COLO668 (cell line): ENCODE measurements at regions not wholly inside any gene's neighbourhood (a gene's known extent, or its start where the extent isn't known, plus 50 kb on each side); places are given as distances from the start of the nearest gene placed in this dataset.
"Not testable (repeated sequence)": the region's sequence is repeated elsewhere in the genome, so short reads cannot be mapped to it uniquely, and the experiment has no call there.

Experiments used
- DNase-seq: peaks from one replicate; lab custom pipeline; 2025; ENCODE audit not compliant: unreplicated experiment; lab: John Stamatoyannopoulos, UW

GRCh38 chr2:3899536-3900155 is 196.3 kb downstream of the DCDC2C start:
- no peak for DNase-seq

GRCh38 chr2:3902131-3902530 is 198.8 kb downstream of the DCDC2C start:
- no peak for DNase-seq

- no peak for DNase-seq
These were observed 200.7 kb downstream of the DCDC2C start for GRCh38 chr2:3904061-3904460.

- DNase-seq: not testable (repeated sequence)
These were observed 205.1 kb downstream of the DCDC2C start for GRCh38 chr2:3908498-3908897.

GRCh38 chr2:3911882-3912455 is 208.6 kb downstream of the DCDC2C start:
- no peak for DNase-seq

- no peak for DNase-seq
These were observed 209.8 kb downstream of the DCDC2C start for GRCh38 chr2:3913166-3913565.

GRCh38 chr2:3914241-3914640 is 210.9 kb downstream of the DCDC2C start:
- no peak for DNase-seq

GRCh38 chr2:3927031-3927430 is 223.7 kb downstream of the DCDC2C start:
- DNase-seq: no peak

GRCh38 chr2:3929374-3929773 is 226.0 kb downstream of the DCDC2C start:
- no peak for DNase-seq

GRCh38 chr2:3930246-3930645 is 226.9 kb downstream of the DCDC2C start:
- no peak for DNase-seq

- DNase-seq: no peak
These were observed 237.3 kb downstream of the DCDC2C start for GRCh38 chr2:3940661-3941060.

GRCh38 chr2:3942841-3943240 is 239.5 kb downstream of the DCDC2C start:
- no peak for DNase-seq

- no peak for DNase-seq
These were observed 240.7 kb downstream of the DCDC2C start for GRCh38 chr2:3944071-3944470.

- DNase-seq: no peak
These were observed 241.5 kb downstream of the DCDC2C start for GRCh38 chr2:3944841-3945240.

GRCh38 chr2:3948191-3948590 is 244.8 kb downstream of the DCDC2C start:
- no peak for DNase-seq

- DNase-seq: no peak
These were observed 248.0 kb downstream of the DCDC2C start for GRCh38 chr2:3951131-3951954.

- DNase-seq: no peak
These were observed 249.6 kb downstream of the DCDC2C start for GRCh38 chr2:3952866-3953516.

GRCh38 chr2:3954261-3954660 is 250.9 kb downstream of the DCDC2C start:
- DNase-seq: no peak

GRCh38 chr2:3956406-3956805 is 253.0 kb downstream of the DCDC2C start:
- DNase-seq: no peak

- DNase-seq: no peak
These were observed 253.5 kb downstream of the DCDC2C start for GRCh38 chr2:3956892-3957291.

- no peak for DNase-seq
These were observed 255.1 kb downstream of the DCDC2C start for GRCh38 chr2:3958465-3958864.

GRCh38 chr2:3958969-3959368 is 255.6 kb downstream of the DCDC2C start:
- DNase-seq: no peak
